ENCODE measurements at regions not wholly inside any gene's neighbourhood (a gene's known extent, or its start where the extent isn't known, plus 50 kb on each side); places are given as distances from the start of the nearest gene placed in this dataset.
A peak's percentile ranks its signal among the peaks of the same experiment; 100 is the strongest.
"Not testable (repeated sequence)": the region's sequence is repeated elsewhere in the genome, so short reads cannot be mapped to it uniquely, and the experiment has no call there.

GRCh38 chr7:25598765-25599164 lies 370.5 kb upstream of the NPVF start:
- Mint-ChIP-seq H3K27ac (no peak overlapping the region), H3K9me3 (no peaks in the 10 kb centered on the region), H3K4me1 (peaks cover 3% of the 10 kb centered on the region), H3K4me3 (no peak overlapping the region), H3K27me3 (peaks cover 13% of the 10 kb centered on the region), H3K36me3 (ENCODE audit: low read depth) (no peaks in the 10 kb centered on the region)
- intact Hi-C loops (cut with micrococcal nuclease), result no loop called here
- peak; percentile 37 for DNase-seq

GRCh38 chr7:25600262-25600920 lies 372.1 kb upstream of the NPVF start:
- Mint-ChIP-seq H3K27me3 (peaks cover 12% of the 10 kb centered on the region), H3K9me3 (no peaks in the 10 kb centered on the region), H3K4me3 (no peak overlapping the region)

GRCh38 chr7:25602730-25603426 lies 374.6 kb upstream of the NPVF start:
- peak; percentile 53 for DNase-seq
- H3K4me1 Mint-ChIP-seq; H3K27ac Mint-ChIP-seq; H3K36me3 Mint-ChIP-seq (ENCODE audit: low read depth); H3K9me3 Mint-ChIP-seq; intact Hi-C loops (cut with micrococcal nuclease): not testable (repeated sequence)
- peak overlapping the region; percentile 58 for H3K4me3 Mint-ChIP-seq
- H3K27me3 Mint-ChIP-seq, result peaks cover 12% of the 10 kb centered on the region

More at GRCh38 chr7:25600262-25600920, 372.1 kb upstream of the NPVF start:
- Mint-ChIP-seq H3K36me3 (ENCODE audit: low read depth) (no peaks in the 10 kb centered on the region), H3K4me1 (peaks cover 3% of the 10 kb centered on the region), H3K27ac (no peak overlapping the region)
- intact Hi-C loops (cut with micrococcal nuclease), result no loop called here
- no peak for DNase-seq

- intact Hi-C loops (cut with micrococcal nuclease); H3K36me3 Mint-ChIP-seq (ENCODE audit: low read depth); H3K9me3 Mint-ChIP-seq; DNase-seq; H3K27ac Mint-ChIP-seq; H3K4me1 Mint-ChIP-seq: not testable (repeated sequence)
- H3K27me3 Mint-ChIP-seq, result peaks cover 12% of the 10 kb centered on the region
- H3K4me3 Mint-ChIP-seq, result peak overlapping the region; percentile 58
Observed at GRCh38 chr7:25603427-25603740, 375.1 kb upstream of the NPVF start.

- H3K9me3 Mint-ChIP-seq, result peaks cover 6% of the 10 kb centered on the region
- H3K36me3 Mint-ChIP-seq (ENCODE audit: low read depth), result no peaks in the 10 kb centered on the region
- intact Hi-C loops (cut with micrococcal nuclease), result no loop called here
- no peaks in the 10 kb centered on the region for H3K4me1 Mint-ChIP-seq
- peaks cover 2% of the 10 kb centered on the region for H3K27me3 Mint-ChIP-seq
- no peak for DNase-seq
- no peak overlapping the region for H3K27ac Mint-ChIP-seq
- no peak overlapping the region for H3K4me3 Mint-ChIP-seq
Observed at GRCh38 chr7:25611196-25611595, 382.9 kb upstream of the NPVF start.

GRCh38 chr7:25613912-25614311 lies 385.6 kb upstream of the NPVF start:
- Mint-ChIP-seq H3K9me3 (peaks cover 6% of the 10 kb centered on the region), H3K36me3 (ENCODE audit: low read depth) (no peaks in the 10 kb centered on the region), H3K27me3 (peaks cover 2% of the 10 kb centered on the region), H3K4me1 (no peaks in the 10 kb centered on the region), H3K4me3 (no peak overlapping the region), H3K27ac (no peak overlapping the region)
- intact Hi-C loops (cut with micrococcal nuclease), result no loop called here
- no peak for DNase-seq

- no peaks in the 10 kb centered on the region for H3K4me1 Mint-ChIP-seq
- no peaks in the 10 kb centered on the region for H3K36me3 Mint-ChIP-seq (ENCODE audit: low read depth)
- peaks cover 2% of the 10 kb centered on the region for H3K27me3 Mint-ChIP-seq
- H3K27ac Mint-ChIP-seq, result no peak overlapping the region
- H3K9me3 Mint-ChIP-seq, result peaks cover 6% of the 10 kb centered on the region
- intact Hi-C loops (cut with micrococcal nuclease), result no loop called here
- no peak overlapping the region for H3K4me3 Mint-ChIP-seq
- no peak for DNase-seq
Observed at GRCh38 chr7:25614415-25614814, 386.1 kb upstream of the NPVF start.

- intact Hi-C loops (cut with micrococcal nuclease), result no loop called here
- peaks cover 6% of the 10 kb centered on the region for H3K9me3 Mint-ChIP-seq
Observed at GRCh38 chr7:25615003-25615402, 386.7 kb upstream of the NPVF start.

GRCh38 chr7:25615593-25615992 lies 387.3 kb upstream of the NPVF start:
- Mint-ChIP-seq H3K36me3 (ENCODE audit: low read depth) (no peaks in the 10 kb centered on the region), H3K4me1 (peaks cover 7% of the 10 kb centered on the region)
- intact Hi-C loops (cut with micrococcal nuclease), result no loop called here

More at GRCh38 chr7:25615003-25615402, 386.7 kb upstream of the NPVF start:
- Mint-ChIP-seq H3K27me3 (peaks cover under 1% of the 10 kb centered on the region), H3K4me1 (peaks cover 2% of the 10 kb centered on the region), H3K4me3 (no peak overlapping the region), H3K27ac (no peak overlapping the region), H3K36me3 (ENCODE audit: low read depth) (no peaks in the 10 kb centered on the region)
- DNase-seq, result no peak

GRCh38 chr7:25617214-25617613 lies 388.9 kb upstream of the NPVF start:
- intact Hi-C loops (cut with micrococcal nuclease), result no loop called here

More at GRCh38 chr7:25615593-25615992, 387.3 kb upstream of the NPVF start:
- peaks cover 6% of the 10 kb centered on the region for H3K9me3 Mint-ChIP-seq
- no peaks in the 10 kb centered on the region for H3K27me3 Mint-ChIP-seq
- DNase-seq, result peak; percentile 42
- no peak overlapping the region for H3K4me3 Mint-ChIP-seq
- no peak overlapping the region for H3K27ac Mint-ChIP-seq

GRCh38 chr7:25617673-25618072 lies 389.4 kb upstream of the NPVF start:
- Mint-ChIP-seq H3K4me1 (peaks cover 11% of the 10 kb centered on the region), H3K4me3 (no peak overlapping the region), H3K27me3 (no peaks in the 10 kb centered on the region), H3K27ac (no peak overlapping the region), H3K9me3 (no peaks in the 10 kb centered on the region), H3K36me3 (ENCODE audit: low read depth) (no peaks in the 10 kb centered on the region)
- intact Hi-C loops (cut with micrococcal nuclease), result no loop called here
- no peak for DNase-seq

More at GRCh38 chr7:25617214-25617613, 388.9 kb upstream of the NPVF start:
- no peaks in the 10 kb centered on the region for H3K27me3 Mint-ChIP-seq
- H3K27ac Mint-ChIP-seq, result no peak overlapping the region
- DNase-seq, result no peak
- no peak overlapping the region for H3K4me3 Mint-ChIP-seq
- H3K9me3 Mint-ChIP-seq, result peaks cover under 1% of the 10 kb centered on the region
- peaks cover 11% of the 10 kb centered on the region for H3K4me1 Mint-ChIP-seq
- no peaks in the 10 kb centered on the region for H3K36me3 Mint-ChIP-seq (ENCODE audit: low read depth)

GRCh38 chr7:25619381-25619780 lies 391.1 kb upstream of the NPVF start:
- Mint-ChIP-seq H3K4me1 (peaks cover 11% of the 10 kb centered on the region), H3K9me3 (no peaks in the 10 kb centered on the region), H3K36me3 (ENCODE audit: low read depth) (no peaks in the 10 kb centered on the region), H3K4me3 (no peak overlapping the region), H3K27me3 (no peaks in the 10 kb centered on the region), H3K27ac (no peak overlapping the region)
- intact Hi-C loops (cut with micrococcal nuclease), result no loop called here
- no peak for DNase-seq

GRCh38 chr7:25619963-25620799 lies 391.9 kb upstream of the NPVF start:
- H3K9me3 Mint-ChIP-seq, result no peaks in the 10 kb centered on the region
- DNase-seq, result peak; percentile 69
- H3K4me3 Mint-ChIP-seq, result peak overlapping the region; percentile 35
- H3K27ac Mint-ChIP-seq, result peak overlapping the region; percentile 59
- H3K4me1 Mint-ChIP-seq, result peaks cover 11% of the 10 kb centered on the region
- no peaks in the 10 kb centered on the region for H3K36me3 Mint-ChIP-seq (ENCODE audit: low read depth)
- H3K27me3 Mint-ChIP-seq, result no peaks in the 10 kb centered on the region
- intact Hi-C loops (cut with micrococcal nuclease), result no loop called here

GRCh38 chr7:25621993-25622392 lies 393.7 kb upstream of the NPVF start:
- Mint-ChIP-seq H3K9me3 (no peaks in the 10 kb centered on the region), H3K27ac (no peak overlapping the region), H3K36me3 (ENCODE audit: low read depth) (no peaks in the 10 kb centered on the region), H3K4me3 (no peak overlapping the region), H3K27me3 (no peaks in the 10 kb centered on the region), H3K4me1 (peaks cover 11% of the 10 kb centered on the region)
- intact Hi-C loops (cut with micrococcal nuclease), result no loop called here
- no peak for DNase-seq

Measured in activated CD4-positive, alpha-beta T cell treated with anti-CD3 and anti-CD28 coated beads, Interleukin-2, amount 10 ng/mL, durations not matched to agents 24 days and 14 days (primary cell).